Tibial artery (tissue), 4 donors: ENCODE measurements at regions not wholly inside any gene's neighbourhood (a gene's known extent, or its start where the extent isn't known, plus 50 kb on each side); places are given as distances from the start of the nearest gene placed in this dataset.
A peak's percentile ranks its signal among the peaks of the same experiment; 100 is the strongest.
"Not testable (repeated sequence)": the region's sequence is repeated elsewhere in the genome, so short reads cannot be mapped to it uniquely, and the experiment has no call there.

Experiments
- DNase-seq, 2 donors: peaks; one replicate each; pipeline ENCODE4 v3.0.0-alpha.2; 2019
- H3K27ac ChIP-seq, 2 donors: fragments of 200-600 bp; sonication (generic) in 1 of 2; 1 replicate in 1 of 2; 2 replicates in 1 of 2; pipeline ENCODE4 v1.5.1; 2018 to 2019; ENCODE audit warnings: mild to moderate bottlenecking in 1 of 2
- H3K27me3 ChIP-seq, 2 donors: fragments of 200-600 bp; sonication (generic) in 1 of 2; one replicate each; pipeline versions ENCODE4 v1.5.1 to v1.6.0; 2016 to 2019
- H3K36me3 ChIP-seq, 3 donors: fragments of 200-600 bp; sonication (generic) in 2 of 3; one replicate each; pipeline ENCODE4 v1.5.1; 2016 to 2019; ENCODE audit warnings: mild to moderate bottlenecking in 2 of 3
- H3K4me1 ChIP-seq, 4 donors: fragments of 200-600 bp; sonication (generic) in 2 of 4; 1 replicate in 3 of 4; 2 replicates in 1 of 4; pipeline ENCODE4 v1.5.1; 2016 to 2019
- H3K4me3 ChIP-seq, 2 donors: fragments of 200-600 bp; sonication (generic) in 1 of 2; 1 replicate in 1 of 2; 2 replicates in 1 of 2; pipeline ENCODE4 v1.5.1; 2018 to 2019; ENCODE audit warnings: mild to moderate bottlenecking in 2 of 2
- H3K9me3 ChIP-seq, 3 donors: fragments of 200-600 bp; sonication (generic) in 1 of 3; one replicate each; pipeline ENCODE4 v1.5.1; 2016 to 2019
- CTCF ChIP-seq, 2 experiments: fragments of 200-600 bp in 1 of 2; fragments of 450-650 bp in 1 of 2; IDR thresholded peaks; one replicate each; pipeline ENCODE4 v1.5.1; 2017 to 2019; ENCODE audit warnings: antibody characterized with exemption in 2 of 2, mild to moderate bottlenecking in 1 of 2, moderate library complexity in 1 of 2
- intact Hi-C: fragments of 100-400 bp; cut with DNase I; formaldehyde crosslinking; loops from one replicate; pipeline ENCODE4 v1.15.0; 2023; ENCODE audit warnings: low total_unique reads

GRCh38 chr2:220377482-220378155 lies 750.2 kb downstream of the SLC4A3 start:
- DNase-seq = no peak
- TF ChIP-seq CTCF (IDR thresholded peaks at IDR 0.05) = no peak
- no peaks in the 10 kb centered on the region for H3K27me3 ChIP-seq
- no peaks in the 10 kb centered on the region for H3K4me1 ChIP-seq
- H3K36me3 ChIP-seq = no peaks in the 10 kb centered on the region
- H3K27ac ChIP-seq = no peak overlapping the region
- no peaks in the 10 kb centered on the region for H3K9me3 ChIP-seq
- no peak overlapping the region for H3K4me3 ChIP-seq
- intact Hi-C loops = no loop called here

DNA sequence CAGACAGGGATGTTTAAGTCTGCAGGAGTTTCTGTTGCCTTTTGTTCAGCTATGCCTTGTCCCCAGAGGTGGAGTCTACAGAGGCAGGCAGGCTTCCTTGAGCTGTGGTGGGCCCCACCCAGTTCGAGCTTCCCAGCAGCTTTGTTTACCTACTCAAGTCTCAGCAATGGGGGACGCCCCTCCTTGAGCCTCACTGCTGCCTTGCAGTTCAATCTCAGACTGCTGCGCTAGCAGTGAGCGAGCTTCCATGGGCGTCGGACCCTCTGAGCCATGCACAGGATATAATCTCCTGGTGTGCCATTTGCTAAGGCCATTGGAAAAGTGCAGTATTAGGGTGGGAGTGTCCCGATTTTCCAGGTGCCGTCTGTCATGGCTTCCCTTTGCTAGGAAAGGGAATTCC lies 760.3 kb downstream of the SLC4A3 start:
- H3K36me3 ChIP-seq, H3K27me3 ChIP-seq, H3K27ac ChIP-seq, intact Hi-C loops, H3K4me1 ChIP-seq, H3K4me3 ChIP-seq, H3K9me3 ChIP-seq, DNase-seq: not testable (repeated sequence)

DNA sequence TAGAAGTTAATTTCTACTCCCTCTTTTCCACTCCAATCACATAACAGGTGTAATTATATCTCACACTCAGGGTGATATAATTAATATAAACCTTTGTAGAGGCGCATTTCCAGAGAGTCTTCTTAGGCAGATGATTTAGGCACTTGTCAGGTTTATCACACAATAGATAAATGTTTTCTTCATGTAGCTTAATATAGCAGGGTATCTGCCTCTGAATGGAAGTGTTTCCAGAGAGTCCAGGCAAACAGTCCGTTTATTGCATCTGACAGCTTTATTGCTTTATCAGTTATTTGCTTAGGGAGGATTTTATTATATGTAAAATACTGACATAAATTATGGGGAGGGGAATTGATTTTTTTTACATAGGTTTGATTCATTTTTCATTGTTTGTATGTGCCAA lies 766.3 kb downstream of the SLC4A3 start:
- H3K36me3 ChIP-seq = no peaks in the 10 kb centered on the region
- DNase-seq = no peak
- no peak for TF ChIP-seq CTCF (IDR thresholded peaks at IDR 0.05)
- no peaks in the 10 kb centered on the region for H3K27me3 ChIP-seq
- H3K9me3 ChIP-seq = no peaks in the 10 kb centered on the region
- intact Hi-C loops = no loop called here
- no peak overlapping the region for H3K27ac ChIP-seq
- H3K4me1 ChIP-seq = no peaks in the 10 kb centered on the region
- H3K4me3 ChIP-seq = no peak overlapping the region

GRCh38 chr2:220394433-220394832 lies 767.0 kb downstream of the SLC4A3 start:
- Histone ChIP-seq H3K4me1 (no peaks in the 10 kb centered on the region), H3K36me3 (no peaks in the 10 kb centered on the region), H3K4me3 (no peak overlapping the region), H3K9me3 (no peaks in the 10 kb centered on the region), H3K27ac (no peak overlapping the region), H3K27me3 (no peaks in the 10 kb centered on the region)
- intact Hi-C loops = no loop called here
- TF ChIP-seq CTCF (IDR thresholded peaks at IDR 0.05) = no peak
- DNase-seq = peak in 1 of 2 donors; percentile 23

- intact Hi-C loops = no loop called here
- H3K36me3 ChIP-seq = no peaks in the 10 kb centered on the region
- DNase-seq = no peak
- no peaks in the 10 kb centered on the region for H3K27me3 ChIP-seq
- no peak overlapping the region for H3K4me3 ChIP-seq
- TF ChIP-seq CTCF (IDR thresholded peaks at IDR 0.05) = no peak
- no peaks in the 10 kb centered on the region for H3K4me1 ChIP-seq
- no peak overlapping the region for H3K27ac ChIP-seq
- H3K9me3 ChIP-seq = no peaks in the 10 kb centered on the region
These were observed 768.9 kb downstream of the SLC4A3 start for GRCh38 chr2:220396287-220396686.

DNA sequence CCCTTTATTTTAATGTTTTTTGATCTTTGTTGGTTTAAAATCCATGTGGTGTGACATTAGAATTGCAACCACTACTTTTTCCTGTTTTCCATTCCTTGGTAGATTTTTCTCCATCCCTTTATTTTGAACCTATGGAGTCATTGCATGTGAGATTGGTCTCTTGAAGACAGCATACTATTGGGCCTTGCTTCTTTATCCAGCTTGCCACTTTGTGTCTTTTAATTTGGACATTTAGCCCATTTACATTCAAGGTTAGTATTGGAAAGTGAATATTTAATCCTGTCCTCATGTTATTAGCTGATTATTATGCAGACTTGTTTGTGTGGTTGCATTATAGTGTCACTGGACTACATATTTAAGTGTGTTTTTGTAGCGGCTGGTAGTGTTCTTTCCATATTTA lies 782.9 kb downstream of the SLC4A3 start:
- DNase-seq = no peak
- no peak overlapping the region for H3K27ac ChIP-seq
- H3K27me3 ChIP-seq = no peaks in the 10 kb centered on the region
- H3K36me3 ChIP-seq = no peaks in the 10 kb centered on the region
- H3K9me3 ChIP-seq = peaks cover 0 to 30% (median 20%) of the 10 kb centered on the region in 3 donors
- no peak for TF ChIP-seq CTCF (IDR thresholded peaks at IDR 0.05)
- no peaks in the 10 kb centered on the region for H3K4me1 ChIP-seq
- intact Hi-C loops = no loop called here
- H3K4me3 ChIP-seq = no peak overlapping the region
